Neuronal stem cell (in vitro differentiated cells): ENCODE measurements at regions not wholly inside any gene's neighbourhood (a gene's known extent, or its start where the extent isn't known, plus 50 kb on each side); places are given as distances from the start of the nearest gene placed in this dataset.

Experiments
- DNase-seq: peaks from one replicate; pipeline ENCODE4 v3.0.0-alpha.2; 2013; ENCODE audit warnings: low spot score
- H2AFZ ChIP-seq: one replicate; pipeline ENCODE4 v1.6.1; 2013; ENCODE audit warnings: mild to moderate bottlenecking, low read length, inconsistent platforms
- H2AK5ac ChIP-seq: 2 replicates; pipeline ENCODE4 v1.6.1; 2013; ENCODE audit warnings: low read depth, mild to moderate bottlenecking, inconsistent platforms, low read length, moderate library complexity, mixed read lengths
- H2BK120ac ChIP-seq: 2 replicates; pipeline ENCODE4 v1.6.1; 2013; ENCODE audit warnings: low read depth, mild to moderate bottlenecking, inconsistent platforms, low read length, moderate library complexity, mixed read lengths
- H2BK12ac ChIP-seq: one replicate; pipeline ENCODE4 v1.6.1; 2013; ENCODE audit warnings: low read length, inconsistent platforms
- H2BK15ac ChIP-seq: 2 replicates; pipeline ENCODE4 v1.6.1; 2013; ENCODE audit warnings: mild to moderate bottlenecking, low read length, inconsistent platforms, mixed read lengths
- H2BK5ac ChIP-seq: one replicate; pipeline ENCODE4 v1.6.1; 2013; ENCODE audit warnings: inconsistent platforms, mild to moderate bottlenecking, low read length, moderate library complexity
- H3K14ac ChIP-seq: one replicate; pipeline ENCODE4 v1.6.1; 2013; ENCODE audit warnings: low read length, inconsistent platforms
- H3K18ac ChIP-seq: 2 replicates; pipeline ENCODE4 v1.6.1; 2013; ENCODE audit warnings: low read length, inconsistent platforms
- H3K23ac ChIP-seq: 2 replicates; pipeline ENCODE4 v1.6.1; 2013; ENCODE audit warnings: low read depth, mild to moderate bottlenecking, mixed read lengths, low read length, inconsistent platforms; ENCODE audit not compliant: poor library complexity
- H3K27ac ChIP-seq: replicated peaks from 3 replicates; pipeline ENCODE4 v1.5.1; 2013; ENCODE audit warnings: low read length, inconsistent platforms
- H3K27me3 ChIP-seq, 3 experiments: 2 replicates each; pipeline ENCODE4 v1.6.1; 2013; ENCODE audit warnings: low read length in 3 of 3, mild to moderate bottlenecking in 2 of 3, inconsistent platforms in 1 of 3, low read depth in 1 of 3, mixed read lengths in 1 of 3, moderate library complexity in 1 of 3; ENCODE audit not compliant: control insufficient read depth in 3 of 3, insufficient read depth in 3 of 3
- H3K36me3 ChIP-seq, 2 donors: replicated peaks in 1 of 2; 2 replicates each; pipeline ENCODE4 v1.6.1; 2013; ENCODE audit warnings: low read length in 2 of 2; ENCODE audit not compliant: control insufficient read depth in 2 of 2, insufficient read depth in 2 of 2
- H3K4ac ChIP-seq: 2 replicates; pipeline ENCODE4 v1.6.1; 2013; ENCODE audit warnings: inconsistent platforms, mild to moderate bottlenecking, low read length, moderate library complexity
- H3K4me1 ChIP-seq, 2 donors: 1 replicate in 1 of 2; 2 replicates in 1 of 2; pipeline ENCODE4 v1.6.1; 2013; ENCODE audit warnings: low read length in 2 of 2, low read depth in 1 of 2; ENCODE audit not compliant: control insufficient read depth in 2 of 2, insufficient read depth in 1 of 2
- H3K4me2 ChIP-seq: one replicate; pipeline ENCODE4 v1.6.1; 2013; ENCODE audit warnings: mild to moderate bottlenecking, low read length, inconsistent platforms; ENCODE audit not compliant: insufficient read depth, poor library complexity, severe bottlenecking
- H3K4me3 ChIP-seq, 2 donors: 2 replicates each; pipeline ENCODE4 v1.5.1; 2013; ENCODE audit warnings: low read length in 2 of 2, mild to moderate bottlenecking in 2 of 2, inconsistent platforms in 1 of 2, moderate library complexity in 1 of 2
- H3K79me1 ChIP-seq: one replicate; pipeline ENCODE4 v1.6.1; 2013; ENCODE audit warnings: low read depth, mild to moderate bottlenecking, inconsistent platforms, low read length, moderate library complexity
- H3K9ac ChIP-seq: one replicate; pipeline ENCODE4 v1.6.1; 2013; ENCODE audit warnings: mild to moderate bottlenecking, low read depth, low read length, inconsistent platforms; ENCODE audit not compliant: poor library complexity
- H3K9me3 ChIP-seq, 2 donors: replicated peaks in 1 of 2; 2 replicates each; pipeline versions ENCODE3 to v1.6.1; 2013; ENCODE audit warnings: low read length in 2 of 2, mild to moderate bottlenecking in 2 of 2, inconsistent platforms in 1 of 2, low read depth in 1 of 2, mixed read lengths in 1 of 2, moderate library complexity in 1 of 2; ENCODE audit not compliant: control insufficient read depth in 2 of 2, insufficient read depth in 1 of 2
- H4K8ac ChIP-seq: one replicate; pipeline ENCODE4 v1.6.1; 2013; ENCODE audit warnings: low read depth, mild to moderate bottlenecking, inconsistent platforms, low read length, moderate library complexity
- H4K91ac ChIP-seq: one replicate; pipeline ENCODE4 v1.6.1; 2013; ENCODE audit warnings: low read length, low read depth, mild to moderate bottlenecking, inconsistent platforms; ENCODE audit not compliant: poor library complexity
- WGBS, 2 donors: extraction: QIAGEN DNeasy Blood & Tissue Kit; methylation state at CpG; one replicate each; pipeline ENCODE4 v1.1.7; 2013; ENCODE audit warnings: missing lambda C conversion rate in 2 of 2, mixed read lengths in 1 of 2; ENCODE audit not compliant: insufficient read length in 2 of 2, insufficient replicate concordance in 1 of 2; ENCODE audit errors: extremely low coverage in 2 of 2; 5-methylcytosine and 5-hydroxymethylcytosine counted together

- no peak overlapping the region for H2BK15ac ChIP-seq
- H2BK5ac ChIP-seq: no peak overlapping the region
- no peak overlapping the region for H3K23ac ChIP-seq
- no peak overlapping the region for H2BK120ac ChIP-seq
- H2AK5ac ChIP-seq: no peak overlapping the region
- H3K9me3 ChIP-seq: peaks cover 0 to 3% of the 10 kb centered on the region in 2 donors
- no peak overlapping the region for H3K27ac ChIP-seq
- no peak overlapping the region for H3K14ac ChIP-seq
- no peaks in the 10 kb centered on the region for H3K4me1 ChIP-seq
- no peak overlapping the region for H3K4ac ChIP-seq
- no peak overlapping the region for H4K91ac ChIP-seq
- no peak overlapping the region for H3K18ac ChIP-seq
- H3K27me3 ChIP-seq: no peaks in the 10 kb centered on the region
- no peak overlapping the region for H4K8ac ChIP-seq
- no peak overlapping the region for H3K4me3 ChIP-seq
- H3K79me1 ChIP-seq: no peaks in the 10 kb centered on the region
- no peak overlapping the region for H2BK12ac ChIP-seq
- H3K9ac ChIP-seq: no peak overlapping the region
- no peak overlapping the region for H2AFZ ChIP-seq
- no peak for DNase-seq
- H3K36me3 ChIP-seq: no peaks in the 10 kb centered on the region
- H3K4me2 ChIP-seq: no peak overlapping the region
- WGBS, 2 donors: no CpG with 5 or more reads among the region's 1 CpG
These were observed 407.5 kb upstream of the ZEB2 start for GRCh38 chr2:144927429-144927828.

DNA sequence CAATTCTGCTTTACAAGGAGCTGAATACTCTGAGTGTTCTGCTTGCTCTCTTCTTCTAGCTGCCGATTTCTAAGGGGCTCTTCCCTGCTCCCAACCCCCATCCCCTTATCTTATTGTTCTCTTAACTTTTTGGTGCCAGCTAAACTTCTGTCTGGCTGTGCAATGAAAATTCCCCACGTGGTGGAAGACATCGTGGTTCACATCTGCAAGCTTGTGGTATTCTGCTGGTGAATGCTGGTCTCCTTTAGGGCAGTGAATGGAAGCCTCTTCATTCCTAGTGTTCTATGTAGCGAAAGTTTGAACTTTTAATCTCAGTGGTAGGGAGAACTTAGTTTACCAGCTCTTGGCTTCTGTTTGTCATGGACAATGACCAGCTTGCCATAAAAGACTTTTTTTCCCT is 406.0 kb upstream of the ZEB2 start:
- Histone ChIP-seq H3K9me3 (peaks cover 0 to 3% of the 10 kb centered on the region in 2 donors), H2BK120ac (no peak overlapping the region), H3K18ac (no peak overlapping the region), H4K8ac (no peak overlapping the region), H3K79me1 (no peaks in the 10 kb centered on the region), H4K91ac (no peak overlapping the region), H3K9ac (no peak overlapping the region), H3K4me3 (no peak overlapping the region), H3K23ac (no peak overlapping the region), H2AK5ac (no peak overlapping the region), H3K4me1 (peaks cover 0 to 2% of the 10 kb centered on the region in 2 donors), H2AFZ (no peak overlapping the region), H3K27me3 (no peaks in the 10 kb centered on the region), H3K27ac (no peak overlapping the region), H3K36me3 (no peaks in the 10 kb centered on the region), H2BK15ac (no peak overlapping the region), H3K4me2 (no peak overlapping the region), H2BK12ac (no peak overlapping the region), H2BK5ac (no peak overlapping the region), H3K14ac (no peak overlapping the region), H3K4ac (no peak overlapping the region)
- no peak for DNase-seq
- WGBS, 2 donors: no CpG with 5 or more reads among the region's 4 CpGs

DNA sequence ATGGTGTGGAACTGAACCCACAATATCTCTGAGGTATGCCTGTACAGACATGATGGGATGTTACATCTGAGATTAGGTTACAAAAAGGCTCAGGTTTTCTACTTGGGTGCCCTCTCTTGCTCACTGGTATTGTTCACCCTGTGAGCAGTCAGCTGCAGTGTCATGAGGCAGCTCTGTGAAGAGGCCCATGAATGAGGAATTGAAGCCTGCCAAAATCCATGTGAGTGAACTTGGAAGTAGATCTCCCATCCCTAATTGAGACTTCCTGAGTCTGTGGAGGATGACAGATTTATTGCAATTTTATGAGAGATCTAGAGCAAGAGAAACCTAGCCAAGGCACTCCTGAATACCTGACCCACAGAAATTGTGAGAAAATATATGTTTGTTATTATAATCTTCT is 404.9 kb upstream of the ZEB2 start:
- no peaks in the 10 kb centered on the region for H3K36me3 ChIP-seq
- H4K8ac ChIP-seq: no peak overlapping the region
- no peak overlapping the region for H2AFZ ChIP-seq
- H3K9ac ChIP-seq: no peak overlapping the region
- no peak overlapping the region for H3K18ac ChIP-seq
- H3K14ac ChIP-seq: no peak overlapping the region
- no peak overlapping the region for H3K23ac ChIP-seq
- no peak overlapping the region for H2BK5ac ChIP-seq
- H3K9me3 ChIP-seq: peaks cover 0 to 3% of the 10 kb centered on the region in 2 donors
- no peak overlapping the region for H2BK12ac ChIP-seq
- no peak overlapping the region for H3K4ac ChIP-seq
- H3K27ac ChIP-seq: no peak overlapping the region
- no peak overlapping the region for H2BK120ac ChIP-seq
- no peak overlapping the region for H3K4me3 ChIP-seq
- no peak for DNase-seq
- H4K91ac ChIP-seq: no peak overlapping the region
- no peaks in the 10 kb centered on the region for H3K27me3 ChIP-seq
- no peak overlapping the region for H3K4me2 ChIP-seq
- no peak overlapping the region for H2BK15ac ChIP-seq
- H2AK5ac ChIP-seq: no peak overlapping the region
- no peaks in the 10 kb centered on the region for H3K79me1 ChIP-seq
- H3K4me1 ChIP-seq: peaks cover 0 to 4% of the 10 kb centered on the region in 2 donors

GRCh38 chr2:144922519-144922918 is 402.6 kb upstream of the ZEB2 start:
- Histone ChIP-seq H3K4ac (no peak overlapping the region), H3K9me3 (peaks cover 0 to 3% of the 10 kb centered on the region in 2 donors)

More at GRCh38 chr2:144922519-144922918, 402.6 kb upstream of the ZEB2 start:
- Histone ChIP-seq H4K8ac (no peak overlapping the region), H3K14ac (no peak overlapping the region), H3K4me3 (no peak overlapping the region), H3K36me3 (no peaks in the 10 kb centered on the region), H2AK5ac (no peak overlapping the region), H3K79me1 (no peaks in the 10 kb centered on the region), H3K27me3 (no peaks in the 10 kb centered on the region), H3K9ac (no peak overlapping the region), H3K27ac (no peak overlapping the region), H2AFZ (no peak overlapping the region), H2BK12ac (no peak overlapping the region), H3K18ac (no peak overlapping the region), H2BK120ac (no peak overlapping the region), H2BK5ac (no peak overlapping the region), H3K4me1 (peaks cover 0 to 4% of the 10 kb centered on the region in 2 donors), H3K4me2 (no peak overlapping the region), H3K23ac (no peak overlapping the region), H2BK15ac (no peak overlapping the region), H4K91ac (no peak overlapping the region)
- DNase-seq: no peak
- no CpG with 5 or more reads among the region's 2 CpGs for WGBS, 2 donors
